Loucy (cell line): ENCODE measurements at regions not wholly inside any gene's neighbourhood (a gene's known extent, or its start where the extent isn't known, plus 50 kb on each side); places are given as distances from the start of the nearest gene placed in this dataset.

ENCODE experiments used
- EZH2phosphoT487 ChIP-seq: fragments of 200-600 bp; IDR thresholded peaks from 2 replicates; pipeline ENCODE4 v1.6.1; 2018; ENCODE audit warnings: antibody characterized with exemption, mild to moderate bottlenecking, moderate library complexity, borderline replicate concordance
- TF ChIP-seq, protein P1 (sequence below): fragments of 200-600 bp; sonication (generic); conservative IDR thresholded peaks from 2 replicates; pipeline ENCODE4 v1.5.1; 2014; ENCODE audit warnings: mild to moderate bottlenecking, antibody characterized with exemption, low read length

DNA sequence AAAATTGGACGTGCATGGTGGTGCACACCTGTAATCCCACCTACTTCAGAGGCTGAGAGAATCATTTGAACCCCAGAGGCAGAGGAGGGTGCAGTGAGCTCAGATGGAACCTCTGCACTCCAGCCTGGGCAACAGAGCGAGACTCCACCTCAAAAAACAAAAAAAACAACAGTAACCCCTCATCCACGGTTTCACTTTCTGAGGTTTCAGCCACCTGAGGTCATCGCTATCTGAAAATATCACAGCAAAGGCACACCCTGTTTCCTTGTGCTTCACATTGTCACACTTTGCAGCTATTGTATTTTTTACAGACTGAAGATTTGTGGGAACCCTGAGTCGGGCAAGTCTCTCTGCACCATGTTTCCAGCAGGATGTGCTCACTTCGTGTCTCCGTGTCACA lies 54.1 kb upstream of the FOXQ1 start:
- TF ChIP-seq, protein P1, sequence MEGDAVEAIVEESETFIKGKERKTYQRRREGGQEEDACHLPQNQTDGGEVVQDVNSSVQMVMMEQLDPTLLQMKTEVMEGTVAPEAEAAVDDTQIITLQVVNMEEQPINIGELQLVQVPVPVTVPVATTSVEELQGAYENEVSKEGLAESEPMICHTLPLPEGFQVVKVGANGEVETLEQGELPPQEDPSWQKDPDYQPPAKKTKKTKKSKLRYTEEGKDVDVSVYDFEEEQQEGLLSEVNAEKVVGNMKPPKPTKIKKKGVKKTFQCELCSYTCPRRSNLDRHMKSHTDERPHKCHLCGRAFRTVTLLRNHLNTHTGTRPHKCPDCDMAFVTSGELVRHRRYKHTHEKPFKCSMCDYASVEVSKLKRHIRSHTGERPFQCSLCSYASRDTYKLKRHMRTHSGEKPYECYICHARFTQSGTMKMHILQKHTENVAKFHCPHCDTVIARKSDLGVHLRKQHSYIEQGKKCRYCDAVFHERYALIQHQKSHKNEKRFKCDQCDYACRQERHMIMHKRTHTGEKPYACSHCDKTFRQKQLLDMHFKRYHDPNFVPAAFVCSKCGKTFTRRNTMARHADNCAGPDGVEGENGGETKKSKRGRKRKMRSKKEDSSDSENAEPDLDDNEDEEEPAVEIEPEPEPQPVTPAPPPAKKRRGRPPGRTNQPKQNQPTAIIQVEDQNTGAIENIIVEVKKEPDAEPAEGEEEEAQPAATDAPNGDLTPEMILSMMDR = no peak
- TF ChIP-seq EZH2phosphoT487 = no peak
